ENCODE measurements at regions not wholly inside any gene's neighbourhood (a gene's known extent, or its start where the extent isn't known, plus 50 kb on each side); places are given as distances from the start of the nearest gene placed in this dataset.

- no peaks in the 10 kb centered on the region for H3K9me3 ChIP-seq
- no peak for TF ChIP-seq EP300 (IDR thresholded peaks at IDR 0.05)
- TF ChIP-seq, protein P1, sequence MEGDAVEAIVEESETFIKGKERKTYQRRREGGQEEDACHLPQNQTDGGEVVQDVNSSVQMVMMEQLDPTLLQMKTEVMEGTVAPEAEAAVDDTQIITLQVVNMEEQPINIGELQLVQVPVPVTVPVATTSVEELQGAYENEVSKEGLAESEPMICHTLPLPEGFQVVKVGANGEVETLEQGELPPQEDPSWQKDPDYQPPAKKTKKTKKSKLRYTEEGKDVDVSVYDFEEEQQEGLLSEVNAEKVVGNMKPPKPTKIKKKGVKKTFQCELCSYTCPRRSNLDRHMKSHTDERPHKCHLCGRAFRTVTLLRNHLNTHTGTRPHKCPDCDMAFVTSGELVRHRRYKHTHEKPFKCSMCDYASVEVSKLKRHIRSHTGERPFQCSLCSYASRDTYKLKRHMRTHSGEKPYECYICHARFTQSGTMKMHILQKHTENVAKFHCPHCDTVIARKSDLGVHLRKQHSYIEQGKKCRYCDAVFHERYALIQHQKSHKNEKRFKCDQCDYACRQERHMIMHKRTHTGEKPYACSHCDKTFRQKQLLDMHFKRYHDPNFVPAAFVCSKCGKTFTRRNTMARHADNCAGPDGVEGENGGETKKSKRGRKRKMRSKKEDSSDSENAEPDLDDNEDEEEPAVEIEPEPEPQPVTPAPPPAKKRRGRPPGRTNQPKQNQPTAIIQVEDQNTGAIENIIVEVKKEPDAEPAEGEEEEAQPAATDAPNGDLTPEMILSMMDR (IDR thresholded peaks at IDR 0.05): no peak
- no peak for TF ChIP-seq POLR2A (IDR thresholded peaks at IDR 0.05)
- TF ChIP-seq POLR2AphosphoS5 (IDR thresholded peaks at IDR 0.05): no peak
- no peaks in the 10 kb centered on the region for H3K4me1 ChIP-seq
- no peak overlapping the region for H3K4me3 ChIP-seq
- H3K27me3 ChIP-seq: no peaks in the 10 kb centered on the region
- H3K27ac ChIP-seq: no peak overlapping the region
- no peaks in the 10 kb centered on the region for H3K36me3 ChIP-seq
- DNase-seq: no peak
- 91 to 95% methylated on average over 32 of the region's 32 CpGs for WGBS, 2 donors
- intact Hi-C loops (cut with DNase I): no loop called here
These were observed 182.1 kb downstream of the TLE1 start for GRCh38 chr9:81506941-81507864.

DNA sequence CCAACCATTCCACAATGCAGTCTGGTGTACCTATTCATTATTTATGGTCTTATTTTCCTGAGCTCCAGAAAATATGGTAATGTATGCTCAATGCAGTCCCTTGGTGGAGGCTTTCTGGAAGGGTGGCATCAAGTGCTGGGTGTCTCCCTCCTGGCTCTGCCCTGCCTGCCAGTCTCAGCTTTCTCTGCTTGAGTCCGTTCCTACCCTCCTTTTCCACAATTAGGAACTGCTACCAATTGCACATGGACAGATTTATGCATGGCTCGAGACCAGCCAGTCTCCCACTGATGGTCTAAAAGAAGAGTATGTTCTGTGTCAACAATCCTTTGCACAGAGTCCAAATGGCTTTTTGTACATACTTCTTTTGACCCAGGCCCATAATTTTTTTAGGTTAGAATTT, 189.8 kb downstream of the TLE1 start:
- Histone ChIP-seq H3K36me3 (no peaks in the 10 kb centered on the region), H3K27me3 (no peaks in the 10 kb centered on the region), H3K4me1 (peaks cover 0 to 34% (median 23%) of the 10 kb centered on the region in 4 donors), H3K9me3 (no peaks in the 10 kb centered on the region), H3K27ac (peak overlapping the region; percentile 62 to 82 (median 76)), H3K4me3 (no peak overlapping the region)
- 78 to 89% methylated on average over 2 of the region's 2 CpGs for WGBS, 2 donors
- intact Hi-C loops (cut with DNase I): loop anchor here (5.0 to 10.0 kb wide), 3 partner anchors 105 to 895 kb away; no protein-coding TSS in a partner anchor
- no peak for DNase-seq
- TF ChIP-seq POLR2A (IDR thresholded peaks at IDR 0.05): no peak
- TF ChIP-seq, protein P1 (IDR thresholded peaks at IDR 0.05): no peak
- no peak for TF ChIP-seq POLR2AphosphoS5 (IDR thresholded peaks at IDR 0.05)
- no peak for TF ChIP-seq EP300 (IDR thresholded peaks at IDR 0.05)

DNA sequence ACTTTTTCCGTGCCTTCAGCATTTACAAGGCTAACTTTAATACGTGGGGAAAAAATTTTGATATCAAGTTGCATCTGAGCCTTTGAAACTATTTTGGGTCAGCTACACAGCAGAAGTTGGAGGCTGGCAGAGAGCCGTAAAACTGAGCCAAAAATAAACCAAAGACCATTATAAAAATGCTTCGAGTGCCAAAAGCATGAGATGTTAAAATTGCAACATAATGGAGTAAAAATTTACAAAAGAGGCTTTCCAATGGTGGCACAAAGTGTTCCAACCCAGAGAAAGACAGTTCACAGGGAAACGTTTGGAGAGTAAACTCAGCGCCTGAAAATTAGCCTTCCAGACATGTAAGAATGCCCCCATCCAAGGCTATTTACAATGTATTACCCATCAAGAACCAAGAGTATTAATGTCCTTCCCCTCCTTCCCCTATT, 190.3 kb downstream of the TLE1 start:
- 61 to 63% methylated on average over 6 of the region's 6 CpGs for WGBS, 2 donors
- peak; percentile 75 for DNase-seq
- no peaks in the 10 kb centered on the region for H3K9me3 ChIP-seq
- TF ChIP-seq EP300 (IDR thresholded peaks at IDR 0.05) (peak; percentile 58 to 92 (median 68)), POLR2A (IDR thresholded peaks at IDR 0.05) (no peak), POLR2AphosphoS5 (IDR thresholded peaks at IDR 0.05) (peak in 3 of 4 donors; percentile 62 to 82 (median 68))
- TF ChIP-seq, protein P1 (IDR thresholded peaks at IDR 0.05): no peak
- H3K4me3 ChIP-seq: no peak overlapping the region
- H3K27ac ChIP-seq: peak overlapping the region; percentile 62 to 82 (median 76)
- no peaks in the 10 kb centered on the region for H3K27me3 ChIP-seq
- H3K4me1 ChIP-seq: peaks cover 0 to 34% (median 23%) of the 10 kb centered on the region in 4 donors
- H3K36me3 ChIP-seq: no peaks in the 10 kb centered on the region
- intact Hi-C loops (cut with DNase I): loop anchor here (5.0 to 10.0 kb wide), 3 partner anchors 104 to 894 kb away; no protein-coding TSS in a partner anchor

DNA sequence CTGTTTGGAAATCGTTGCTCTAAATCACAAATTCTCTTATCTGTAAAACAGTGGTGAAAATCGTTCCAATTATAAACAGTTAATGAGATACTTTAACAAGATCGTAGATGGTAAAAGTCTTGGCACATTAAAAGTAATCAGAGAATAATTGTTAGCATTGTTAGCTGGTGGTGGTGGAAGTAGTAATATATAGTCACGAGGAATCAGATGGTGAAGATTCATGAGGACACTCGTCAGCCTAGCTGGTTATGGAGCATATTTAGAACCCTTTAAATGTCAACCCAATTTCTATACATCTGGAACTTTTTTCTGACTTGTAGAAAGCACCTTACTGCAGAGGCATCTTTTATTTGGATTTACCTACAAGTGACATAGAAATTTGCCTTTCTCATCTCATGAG, 190.8 kb downstream of the TLE1 start:
- Histone ChIP-seq H3K27me3 (no peaks in the 10 kb centered on the region), H3K4me1 (peaks cover 0 to 34% (median 23%) of the 10 kb centered on the region in 4 donors), H3K4me3 (no peak overlapping the region), H3K36me3 (no peaks in the 10 kb centered on the region), H3K27ac (peak overlapping the region; percentile 62 to 82 (median 76)), H3K9me3 (no peaks in the 10 kb centered on the region)
- no peak for DNase-seq
- intact Hi-C loops (cut with DNase I): loop anchor here (5.0 to 10.0 kb wide), 3 partner anchors 104 to 894 kb away; no protein-coding TSS in a partner anchor
- TF ChIP-seq POLR2A (IDR thresholded peaks at IDR 0.05) (no peak), POLR2AphosphoS5 (IDR thresholded peaks at IDR 0.05) (no peak), EP300 (IDR thresholded peaks at IDR 0.05) (no peak)
- TF ChIP-seq, protein P1 (IDR thresholded peaks at IDR 0.05): no peak
- WGBS, 2 donors: 76 to 78% methylated on average over 5 of the region's 5 CpGs

All from sigmoid colon (tissue), 6 donors.